HG03280 (cell line): ENCODE measurements at regions not wholly inside any gene's neighbourhood (a gene's known extent, or its start where the extent isn't known, plus 50 kb on each side); places are given as distances from the start of the nearest gene placed in this dataset.
"Not testable (repeated sequence)": the region's sequence is repeated elsewhere in the genome, so short reads cannot be mapped to it uniquely, and the experiment has no call there.

Experiments
- ATAC-seq: cut with Tn5 transposase; IDR thresholded peaks from one replicate; pipeline ENCODE4 v1.9.1; 2021; ENCODE audit warnings: mild to moderate bottlenecking, moderate library complexity; ENCODE audit not compliant: unreplicated experiment

GRCh38 chr6:130700397-130700796 lies 126.8 kb upstream of the SMLR1 start:
- ATAC-seq, result no peak

DNA sequence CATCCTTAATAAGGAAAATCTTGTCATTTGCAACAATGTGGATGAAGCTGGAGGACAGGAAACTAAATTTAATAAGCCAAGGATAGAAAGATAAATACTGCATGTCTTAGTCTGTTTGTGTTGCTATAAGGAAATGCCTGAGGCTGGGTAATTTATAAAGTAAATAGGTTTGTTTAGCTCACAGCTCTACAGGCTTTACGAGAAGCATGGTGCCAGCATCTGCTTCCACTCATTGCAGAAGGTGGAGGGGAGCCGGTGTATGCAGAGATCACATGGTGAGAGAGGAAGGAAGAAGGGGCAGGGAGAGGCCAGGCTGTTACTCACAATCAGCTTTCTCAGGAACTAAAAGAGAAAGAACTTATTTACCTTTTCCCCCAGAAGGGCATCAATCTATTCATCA lies 118.9 kb upstream of the SMLR1 start:
- no peak for ATAC-seq

DNA sequence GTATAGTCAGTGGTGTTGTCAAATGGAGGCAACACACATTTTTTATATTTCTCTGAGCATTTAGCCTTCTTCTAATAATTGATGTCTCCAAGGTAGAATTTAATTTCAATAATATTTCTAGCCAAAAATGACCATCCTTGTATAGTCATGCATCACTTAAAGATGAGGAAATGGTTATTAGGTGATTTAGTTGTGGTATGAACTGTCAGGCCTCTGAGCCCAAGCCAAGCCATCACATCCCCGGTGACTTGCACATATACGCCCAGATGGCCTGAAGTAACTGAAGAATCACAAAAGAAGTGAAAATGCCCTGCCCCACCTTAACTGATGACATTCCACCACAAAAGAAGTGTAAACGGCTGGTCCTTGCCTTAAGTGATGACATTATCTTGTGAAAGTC lies 115.6 kb upstream of the SMLR1 start:
- ATAC-seq, result not testable (repeated sequence)

DNA sequence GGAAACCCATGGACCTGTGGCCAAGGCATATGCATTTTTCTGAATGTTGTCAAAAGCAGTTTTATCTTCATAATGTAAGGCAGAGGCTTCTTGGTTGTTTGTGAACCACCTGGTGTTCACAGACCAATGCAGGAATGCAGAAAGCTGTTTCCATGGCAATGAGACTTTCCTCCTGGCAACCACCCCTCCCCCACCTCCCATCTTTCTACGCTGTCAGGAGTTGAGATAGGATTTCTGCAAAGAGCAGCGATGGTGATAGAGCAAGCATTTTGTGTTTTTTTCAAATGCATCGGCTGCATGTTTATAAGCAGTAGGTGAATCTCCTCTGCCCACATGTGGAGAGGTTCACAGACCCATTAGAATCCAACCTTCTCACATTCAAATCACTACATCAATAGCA lies 114.1 kb upstream of the SMLR1 start:
- ATAC-seq, result no peak

DNA sequence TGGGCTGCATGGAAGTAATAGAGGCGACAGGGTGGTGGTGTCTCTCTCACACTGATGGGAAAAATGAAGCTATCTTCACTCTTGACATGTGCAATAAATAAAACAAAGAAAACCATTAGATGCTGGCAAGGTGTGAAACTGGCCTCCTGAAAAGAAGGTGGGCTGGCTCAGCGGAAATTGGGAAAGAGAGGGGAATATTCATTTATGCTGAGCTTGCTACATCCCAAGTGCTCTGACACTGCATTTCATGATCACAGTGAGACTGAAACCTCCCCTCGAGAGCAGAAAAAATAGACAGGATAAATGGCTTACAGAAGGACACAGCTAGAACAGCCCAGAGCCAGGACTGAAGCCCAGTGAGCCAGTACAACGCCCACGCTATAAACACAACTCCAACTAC lies 112.1 kb upstream of the SMLR1 start:
- ATAC-seq, result no peak

- no peak for ATAC-seq
Measured at GRCh38 chr6:130716466-130716865, 110.7 kb upstream of the SMLR1 start.

DNA sequence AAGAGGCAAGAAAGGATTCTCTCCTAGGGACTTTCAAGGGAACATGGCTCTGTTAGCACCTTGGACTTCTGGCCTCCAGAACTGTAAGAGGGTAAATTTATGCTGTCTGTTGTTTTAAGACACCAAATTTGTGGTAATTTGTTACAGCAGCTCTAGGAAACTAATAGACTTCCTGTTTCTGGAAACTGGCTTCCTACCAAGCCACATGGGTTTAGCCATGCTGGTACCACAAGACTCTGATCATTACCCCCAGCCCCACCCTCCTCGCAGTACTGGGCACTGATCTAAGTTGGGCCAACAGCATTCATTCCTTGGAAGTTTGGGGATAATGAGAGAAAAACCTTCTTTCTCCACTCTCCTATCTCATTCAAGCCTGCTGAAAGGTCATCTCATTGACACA lies 109.5 kb upstream of the SMLR1 start:
- no peak for ATAC-seq

- ATAC-seq, result no peak
Measured at GRCh38 chr6:130720076-130720715, 107.0 kb upstream of the SMLR1 start.

GRCh38 chr6:130724089-130724488 lies 103.1 kb upstream of the SMLR1 start:
- no peak for ATAC-seq

- no peak for ATAC-seq
Measured at GRCh38 chr6:130725551-130725950, 101.7 kb upstream of the SMLR1 start.

DNA sequence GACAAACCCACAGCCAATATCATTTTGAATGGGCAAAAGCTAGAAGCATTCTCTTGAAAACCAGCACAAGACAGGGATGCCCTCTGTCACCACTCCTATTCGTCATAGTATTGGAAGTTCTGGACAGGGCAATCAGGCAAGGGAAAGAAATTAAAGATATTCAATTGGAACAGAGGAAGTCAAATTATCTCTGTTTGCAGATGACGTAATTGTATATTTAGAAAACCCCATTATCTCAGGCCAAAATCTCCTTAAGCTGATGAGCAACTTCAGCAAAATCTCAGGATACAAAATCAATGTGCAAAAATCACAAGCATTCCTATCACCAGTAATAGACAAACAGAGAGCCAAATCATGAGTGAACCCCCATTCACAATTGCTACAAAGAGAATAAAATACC lies 99.1 kb upstream of the SMLR1 start:
- not testable (repeated sequence) for ATAC-seq

DNA sequence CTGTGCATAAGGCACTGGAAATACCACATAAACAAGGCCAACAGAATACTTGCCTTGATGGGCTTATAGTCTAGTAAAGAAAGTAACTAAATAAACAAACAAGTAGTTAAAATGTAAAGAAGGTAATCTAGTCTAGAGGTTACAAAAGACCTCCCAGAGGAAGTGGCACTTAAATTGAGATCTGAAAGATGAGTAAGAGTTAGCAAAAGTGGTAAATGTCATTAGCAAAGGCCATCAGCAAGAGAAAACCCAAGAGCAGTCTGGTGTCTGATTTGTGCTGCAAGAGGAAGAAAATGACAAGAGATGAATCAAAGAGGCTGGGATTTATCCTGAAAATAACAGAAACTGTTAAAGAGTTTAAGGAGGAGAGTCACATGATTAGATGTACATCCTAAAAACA lies 96.6 kb upstream of the SMLR1 start:
- no peak for ATAC-seq

DNA sequence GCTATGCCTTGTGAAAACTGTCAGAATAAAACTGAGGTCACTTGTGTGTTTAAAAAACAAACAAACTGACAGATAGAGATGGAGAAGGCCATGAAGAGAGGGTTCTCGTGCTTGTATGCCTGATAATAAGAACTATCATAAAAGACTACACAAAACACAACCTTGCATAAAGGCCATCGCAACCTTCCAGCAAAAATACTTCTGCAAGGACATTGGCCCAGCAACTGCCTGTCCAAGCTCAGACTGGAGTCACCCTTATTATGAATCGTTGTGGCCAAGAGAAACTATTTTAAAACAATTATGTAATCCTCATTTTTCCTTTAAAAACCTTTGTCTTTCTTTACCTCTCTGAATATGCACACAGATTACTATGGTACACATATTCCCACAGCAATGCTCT lies 93.0 kb upstream of the SMLR1 start:
- no peak for ATAC-seq

- no peak for ATAC-seq
Measured at GRCh38 chr6:130740308-130740707, 86.9 kb upstream of the SMLR1 start.

- ATAC-seq, result no peak
Measured at GRCh38 chr6:130742131-130742681, 85.0 kb upstream of the SMLR1 start.

DNA sequence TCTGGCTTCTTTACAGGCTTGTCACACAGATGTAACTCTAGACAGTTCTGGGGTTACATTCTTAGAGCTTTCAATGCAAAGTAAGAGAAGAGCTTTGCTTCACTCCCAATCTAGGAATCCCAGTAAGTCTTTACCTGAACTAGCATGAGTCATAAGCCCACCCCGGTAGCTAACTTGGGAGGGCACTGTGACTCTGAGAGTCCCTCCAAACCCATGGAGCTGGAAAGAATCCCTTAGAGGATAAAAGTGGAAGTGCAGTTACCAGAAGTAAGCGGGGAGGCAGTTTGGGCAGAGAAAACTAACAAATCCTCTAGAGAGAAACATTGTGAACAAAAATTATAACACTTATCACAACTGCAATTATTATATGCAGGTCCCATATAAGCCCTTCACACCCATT lies 84.0 kb upstream of the SMLR1 start:
- no peak for ATAC-seq

DNA sequence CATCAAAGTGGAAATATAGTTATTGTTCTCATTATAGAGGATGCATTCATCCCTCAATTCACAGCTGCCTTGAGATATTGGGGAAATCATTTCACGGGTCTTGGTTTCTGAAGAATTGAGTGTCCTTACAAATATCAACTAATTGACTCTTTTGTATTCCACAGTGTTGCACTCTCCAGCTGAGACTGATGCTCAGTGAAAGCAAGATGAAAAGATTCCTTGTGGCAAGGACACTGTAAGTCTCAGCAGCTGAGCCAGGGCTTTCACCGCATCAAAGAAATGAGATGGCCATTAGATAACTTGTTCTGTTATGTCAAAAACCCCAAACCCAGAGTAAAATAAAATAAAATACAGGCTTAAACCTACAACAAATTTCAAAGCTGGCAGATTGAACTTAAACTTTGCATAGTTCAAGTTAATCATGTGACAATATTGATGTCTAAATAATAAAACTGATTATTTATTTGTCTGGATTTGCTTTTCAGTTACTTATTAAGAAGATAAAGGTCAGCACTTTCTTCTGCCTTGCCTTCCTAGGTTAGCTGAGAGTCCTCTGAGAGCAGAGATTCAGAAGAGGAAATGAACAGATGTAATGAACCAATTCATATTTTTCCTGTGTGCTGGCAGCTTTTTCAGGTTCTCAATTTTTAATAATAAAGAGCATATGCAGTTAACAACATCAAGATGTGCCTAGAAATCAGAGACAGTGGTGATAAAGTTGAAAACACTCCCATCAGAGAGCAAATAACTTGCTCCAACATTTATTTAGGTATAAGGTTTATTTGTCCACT lies 82.4 kb upstream of the SMLR1 start:
- no peak for ATAC-seq

DNA sequence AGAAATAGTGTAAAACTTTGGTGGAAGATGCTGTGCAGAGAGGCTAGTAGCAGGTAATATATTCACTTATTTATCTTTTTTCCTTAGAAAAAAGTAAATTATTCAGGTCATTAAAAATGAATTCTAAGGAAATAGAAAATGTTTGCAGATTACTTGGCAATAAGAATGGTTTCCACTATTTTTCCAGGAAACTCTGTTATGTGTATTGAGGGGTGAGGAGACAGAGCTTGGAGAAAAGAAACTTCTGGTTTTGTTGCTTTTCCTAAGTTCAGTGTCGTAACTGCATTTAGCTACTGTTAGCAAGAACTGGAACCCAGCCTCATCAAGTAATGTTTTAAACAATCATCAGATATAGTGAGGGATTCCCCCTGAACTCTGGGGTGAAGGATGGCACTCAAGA lies 79.2 kb upstream of the SMLR1 start:
- ATAC-seq, result no peak

DNA sequence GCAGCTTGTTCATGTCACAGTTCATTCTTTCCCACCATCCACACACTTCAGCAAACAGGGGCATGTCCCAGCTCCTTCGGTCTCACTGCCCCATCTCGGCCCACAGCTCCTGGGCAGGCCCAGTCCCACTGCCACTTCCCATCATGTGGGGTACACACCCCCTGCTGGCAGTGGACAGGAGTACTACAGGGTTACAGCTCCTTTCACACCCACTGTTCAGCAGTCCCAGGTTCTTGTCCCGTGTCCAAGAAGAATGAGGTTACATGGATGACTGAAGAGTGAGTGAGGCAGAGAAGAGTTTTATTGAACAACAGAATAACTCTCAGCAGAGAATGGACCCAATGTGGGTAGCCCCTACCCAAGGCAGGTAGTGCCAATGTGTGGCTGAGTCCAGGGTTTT lies 77.8 kb upstream of the SMLR1 start:
- no peak for ATAC-seq

DNA sequence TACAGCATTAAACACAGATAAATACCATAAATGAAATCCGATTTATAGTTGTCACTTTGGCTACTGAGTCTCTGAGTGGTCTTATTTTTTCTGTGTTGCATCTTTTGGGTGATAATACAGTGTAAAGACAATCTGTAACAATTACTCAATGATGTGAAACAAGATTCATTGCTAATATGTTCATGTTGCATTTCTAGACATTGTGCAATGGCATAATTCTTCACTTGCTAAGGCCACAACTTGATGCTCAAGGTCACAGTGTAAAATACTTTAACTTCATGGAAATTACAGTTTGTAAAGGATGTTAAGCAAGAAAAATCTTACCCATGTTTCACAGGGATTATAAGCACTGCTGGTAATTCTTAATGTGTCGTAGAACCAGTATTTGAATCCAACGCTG lies 74.9 kb upstream of the SMLR1 start:
- no peak for ATAC-seq

DNA sequence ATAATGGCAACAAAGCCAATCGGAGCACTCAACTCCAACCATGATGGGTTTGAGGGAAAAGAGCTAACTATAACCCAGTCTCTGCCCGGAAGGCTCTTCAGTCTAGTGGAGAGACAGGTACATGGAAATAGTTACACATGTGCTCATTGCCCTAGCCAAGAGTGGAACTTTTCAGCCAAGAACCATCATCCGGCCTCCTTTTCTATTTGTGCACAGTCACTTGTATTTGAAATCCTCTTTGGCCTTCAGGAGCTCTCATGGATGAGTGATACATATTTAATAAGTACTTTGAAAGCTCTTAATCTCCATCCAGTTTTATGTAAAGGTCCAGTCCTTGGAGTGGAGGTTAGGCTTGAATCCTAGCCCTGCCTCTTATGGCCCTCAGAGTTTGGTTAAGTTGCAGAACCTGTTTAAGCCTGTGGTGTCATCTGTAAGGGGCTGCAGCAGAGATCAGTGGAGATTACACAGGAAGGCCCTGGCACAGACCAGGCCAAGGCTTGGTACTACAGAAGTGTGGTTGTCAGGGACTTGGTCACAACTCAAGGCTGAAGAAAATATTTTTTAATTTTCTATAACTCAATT lies 72.3 kb upstream of the SMLR1 start:
- no peak for ATAC-seq
